Left cardiac atrium (tissue), 4 donors: ENCODE measurements at regions not wholly inside any gene's neighbourhood (a gene's known extent, or its start where the extent isn't known, plus 50 kb on each side); places are given as distances from the start of the nearest gene placed in this dataset.
"Not testable (repeated sequence)": the region's sequence is repeated elsewhere in the genome, so short reads cannot be mapped to it uniquely, and the experiment has no call there.

Source experiments
- ATAC-seq, 2 donors: fragments of 200-7000 bp; cut with Tn5 transposase; one replicate each; pipeline ENCODE4 v1.9.1; 2020; ENCODE audit warnings: mild to moderate bottlenecking in 2 of 2, moderate library complexity in 2 of 2
- DNase-seq: peaks from one replicate; pipeline ENCODE4 v3.0.0-alpha.2; 2020
- intact Hi-C, 2 donors: fragments of 100-400 bp; cut with DNase I; formaldehyde crosslinking; loops; one replicate each; pipeline versions ENCODE4 v1.14.1 to v1.15.1; 2022 to 2023
- donor health status: DM: no; HTN: yes; CAD: no.
- donor health status: DM: no; HTN: yes; CAD: no; lungs with severe emphysema.
- donor health status: DM: yes; HTN: yes; CAD: no.
- donor health status: Dilated cardiomyopathy.

GRCh38 chr10:124181656-124182055 lies 88.3 kb upstream of the CHST15 start:
- intact Hi-C loops = no loop called here
- ATAC-seq (no peak), DNase-seq (no peak)

GRCh38 chr10:124180947-124181549 lies 87.7 kb upstream of the CHST15 start:
- DNase-seq = no peak
- intact Hi-C loops = no loop called here
- no peak for ATAC-seq

DNA sequence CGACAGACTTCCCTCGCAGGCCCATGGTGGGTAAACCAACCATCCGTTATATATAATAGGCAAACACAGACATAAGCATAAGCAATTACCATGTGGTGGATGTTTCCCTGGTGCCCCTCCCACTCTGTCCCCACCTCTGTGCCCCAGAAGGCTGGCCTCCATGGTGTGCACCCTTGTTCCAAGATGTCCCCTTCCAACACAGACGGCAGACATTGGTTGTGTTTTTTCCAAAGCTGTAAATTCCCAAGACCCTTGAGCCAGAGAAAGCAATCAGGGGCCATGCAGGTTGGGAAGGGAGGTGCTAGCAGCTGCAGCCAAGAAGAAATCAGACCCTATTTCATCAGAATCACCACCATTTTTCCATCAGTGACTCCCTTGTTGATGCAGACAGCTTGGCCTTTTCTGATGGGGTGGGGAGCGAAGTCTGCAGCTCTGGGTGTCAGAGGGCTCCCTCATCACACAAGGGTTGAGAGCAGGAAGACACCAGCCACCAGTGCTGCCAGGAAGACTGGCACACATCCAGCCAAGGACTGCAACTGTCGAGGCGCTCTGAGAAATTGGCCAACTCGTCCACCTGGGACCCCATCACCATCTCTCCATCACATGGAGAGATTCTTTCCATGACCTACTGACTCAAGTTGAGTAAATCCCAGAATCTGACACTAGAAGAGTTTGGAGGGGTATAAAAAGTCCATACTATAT lies 86.8 kb upstream of the CHST15 start:
- intact Hi-C loops = no loop called here
- ATAC-seq = no peak

DNA sequence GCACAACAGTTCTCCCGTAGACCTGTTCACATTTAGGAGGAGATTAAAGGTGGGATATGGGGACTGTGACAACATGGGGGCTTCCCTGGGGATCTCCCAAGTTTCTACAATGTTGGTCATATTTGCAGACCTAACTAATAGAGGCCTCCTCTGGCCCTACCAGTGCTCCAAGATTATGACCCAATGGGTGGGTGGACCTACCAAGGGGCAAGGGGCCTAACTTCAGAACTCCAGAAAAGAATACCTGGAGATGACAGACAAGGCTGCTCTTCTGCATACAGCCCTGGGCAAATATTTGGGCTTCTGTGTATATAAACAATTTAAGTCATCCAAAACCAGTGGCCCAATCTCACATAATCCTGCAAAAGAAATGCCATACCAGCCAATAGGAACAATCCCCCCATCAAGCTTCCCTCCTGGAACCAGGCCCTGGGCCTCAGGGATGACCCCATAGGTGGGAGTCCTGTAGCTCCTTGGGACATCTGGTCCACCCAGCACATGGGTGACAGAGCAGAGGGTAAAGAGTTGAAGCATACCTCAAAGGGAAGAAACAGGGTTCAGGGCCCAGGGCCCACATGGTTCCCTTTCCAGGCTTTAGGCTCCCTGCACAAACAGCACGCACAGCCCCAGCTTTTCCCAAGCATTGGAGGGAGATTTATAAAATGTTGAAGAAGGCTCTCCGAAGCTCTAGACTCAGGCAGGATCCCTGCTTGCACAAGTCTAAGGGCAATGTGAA lies 86.1 kb upstream of the CHST15 start:
- intact Hi-C loops = no loop called here
- ATAC-seq (no peak), DNase-seq (no peak)

More for the DNA sequence above, 86.8 kb upstream of the CHST15 start:
- DNase-seq = no peak

DNA sequence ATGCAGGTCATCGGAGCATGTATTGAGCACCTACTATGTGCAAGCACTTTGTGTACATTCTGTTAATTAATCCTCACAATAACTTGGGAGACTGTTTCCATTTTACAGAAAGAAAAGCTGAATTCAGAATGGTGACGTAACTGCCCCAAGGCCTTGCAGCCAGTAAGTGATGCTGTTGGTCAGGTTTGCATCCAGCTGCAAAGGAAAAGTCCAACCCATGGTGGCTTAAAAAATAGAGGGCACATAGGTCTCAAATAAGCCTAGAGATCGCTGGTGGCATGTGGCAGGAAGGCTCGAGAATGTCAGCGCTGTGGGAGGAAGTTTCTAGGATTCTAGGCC lies 83.8 kb upstream of the CHST15 start:
- no peak for ATAC-seq
- intact Hi-C loops = no loop called here

GRCh38 chr10:124176349-124177179 lies 83.2 kb upstream of the CHST15 start:
- ATAC-seq (peak in 1 of 2 donors; percentile 14), DNase-seq (no peak)
- intact Hi-C loops = no loop called here

More for the DNA sequence above, 83.8 kb upstream of the CHST15 start:
- DNase-seq = no peak

- intact Hi-C loops = no loop called here
- DNase-seq (no peak), ATAC-seq (no peak)
Measured at GRCh38 chr10:124175701-124176348, 82.4 kb upstream of the CHST15 start.

DNA sequence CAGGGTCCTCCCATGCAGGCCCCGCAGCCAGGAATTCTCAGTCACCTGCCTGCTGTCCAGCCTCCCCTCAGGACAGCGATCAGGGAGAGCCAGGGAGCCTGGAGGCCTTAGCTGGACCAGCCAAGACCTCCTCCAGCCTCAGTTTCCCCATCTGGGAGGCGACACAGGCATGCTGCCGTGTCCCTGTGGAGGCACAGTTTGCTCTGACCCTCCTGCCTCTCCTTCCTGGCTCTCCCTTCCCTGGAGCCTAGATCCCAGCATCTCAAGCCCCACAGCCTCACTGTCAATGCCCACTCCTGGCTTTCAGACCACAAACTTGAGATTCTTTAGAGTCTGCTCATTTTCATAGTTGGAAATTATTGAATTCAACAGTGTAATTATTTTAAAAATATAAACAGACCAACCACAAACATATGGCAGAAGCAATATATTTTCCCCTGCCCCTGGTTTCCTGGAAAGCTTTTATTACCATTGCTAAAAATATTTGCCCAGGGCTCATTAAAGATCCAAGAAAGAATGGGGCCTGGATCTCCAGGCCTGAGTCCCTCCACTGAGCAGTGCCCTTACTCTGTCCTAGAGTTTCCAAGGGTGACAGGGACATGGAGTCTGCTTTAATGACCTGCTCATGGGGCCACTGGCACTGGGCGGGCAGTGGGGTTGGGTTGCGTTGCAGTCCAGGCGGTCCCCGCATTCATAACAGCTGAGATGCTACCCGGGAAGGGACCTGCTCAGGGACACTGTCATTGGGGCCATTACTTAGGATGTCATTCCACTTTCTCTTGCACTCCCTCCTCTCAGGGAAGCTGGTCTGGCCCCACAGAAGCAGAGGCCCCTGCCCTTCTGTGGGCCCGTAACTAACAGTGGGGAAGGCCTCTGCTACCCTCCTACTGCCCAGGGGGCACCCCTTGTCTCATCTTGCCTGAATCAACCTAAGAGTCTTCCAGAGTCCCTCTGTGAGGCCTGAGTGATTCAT lies 81.6 kb upstream of the CHST15 start:
- intact Hi-C loops = no loop called here
- no peak for ATAC-seq
- no peak for DNase-seq

DNA sequence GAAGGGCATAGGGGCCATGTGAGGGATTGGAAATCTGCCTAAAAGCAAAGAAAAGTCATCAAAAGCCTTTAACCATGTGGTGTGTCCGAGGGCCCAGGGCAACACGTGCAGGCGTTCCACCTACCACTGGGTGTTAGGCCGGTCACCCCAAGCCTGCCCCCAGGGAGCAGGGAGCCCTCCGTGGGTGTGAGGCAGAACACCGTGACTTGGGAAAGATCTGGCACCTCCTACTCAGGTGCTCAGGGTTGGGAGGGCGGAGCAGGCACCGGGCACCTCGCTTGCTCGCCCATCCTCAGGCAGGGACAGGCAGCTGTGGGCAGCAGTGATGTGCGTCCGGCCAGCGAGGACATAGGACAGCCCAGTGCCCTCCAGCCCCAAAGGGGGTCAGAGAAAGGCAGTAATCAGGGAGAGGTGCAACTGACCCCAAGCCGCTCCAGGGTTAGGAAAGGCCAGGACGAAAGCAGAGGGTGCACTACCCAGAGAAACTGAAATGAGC lies 80.7 kb upstream of the CHST15 start:
- DNase-seq (no peak), ATAC-seq (no peak)
- intact Hi-C loops = no loop called here

- DNase-seq (no peak), ATAC-seq (no peak)
- intact Hi-C loops = no loop called here
Measured at GRCh38 chr10:124173298-124173900, 80.0 kb upstream of the CHST15 start.

DNA sequence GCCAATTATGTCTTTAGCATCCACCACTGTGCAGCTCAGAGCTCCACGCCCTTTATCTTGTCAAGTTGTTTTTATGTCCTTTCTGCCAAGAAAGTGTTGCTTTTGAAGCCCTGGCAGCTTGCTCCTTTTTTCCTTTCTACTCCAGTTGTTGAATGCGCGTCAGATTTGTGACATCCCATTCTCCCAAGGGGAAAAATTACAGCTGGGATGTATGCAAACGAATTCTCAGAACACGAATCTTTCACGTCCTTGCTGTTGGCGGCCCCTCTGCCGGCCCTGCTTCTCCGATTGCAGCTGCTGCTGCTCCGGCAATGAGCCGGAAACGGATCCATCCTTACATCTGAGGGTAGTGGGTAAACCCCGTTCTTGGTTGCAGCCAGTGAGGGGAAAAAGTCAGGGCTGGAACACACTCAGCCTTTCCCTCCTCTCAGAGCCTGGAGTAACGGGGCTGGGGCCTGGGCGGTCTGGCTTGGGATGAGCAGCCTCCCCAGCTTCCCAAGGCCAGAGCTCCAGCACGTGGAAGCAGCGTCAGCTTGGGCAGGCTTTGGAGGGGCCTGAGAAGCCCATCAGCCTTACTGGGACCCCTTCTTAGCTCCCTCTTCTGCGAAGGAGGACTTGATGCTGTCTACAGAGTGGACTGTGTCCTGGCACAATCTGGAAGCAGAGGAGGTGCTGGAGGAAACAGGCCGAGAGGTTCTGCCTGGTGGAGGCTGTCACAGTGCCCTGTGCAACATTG lies 79.0 kb upstream of the CHST15 start:
- no peak for ATAC-seq
- intact Hi-C loops = no loop called here

DNA sequence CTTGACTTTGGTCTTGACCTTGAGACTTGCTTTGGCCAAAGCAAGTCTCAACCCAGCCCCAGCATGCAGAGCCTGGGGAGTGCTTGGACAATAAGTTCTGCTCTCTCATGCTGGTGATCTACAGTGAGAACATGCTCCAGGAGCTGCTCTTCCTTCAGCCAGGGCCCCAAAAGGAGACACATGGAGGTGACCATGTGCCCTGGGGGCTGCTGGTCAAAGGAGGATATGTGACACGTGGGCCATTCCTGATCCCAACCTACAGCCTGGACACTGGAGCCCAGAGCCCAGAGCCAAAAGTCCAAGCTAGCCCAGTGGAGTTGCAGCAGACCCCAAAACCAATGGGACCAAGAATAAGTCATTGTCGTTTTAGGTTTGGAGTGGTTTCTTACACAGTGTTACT lies 78.2 kb upstream of the CHST15 start:
- DNase-seq = no peak
- intact Hi-C loops = no loop called here

More for the DNA sequence above, 79.0 kb upstream of the CHST15 start:
- no peak for DNase-seq

GRCh38 chr10:124170631-124171030 lies 77.2 kb upstream of the CHST15 start:
- intact Hi-C loops = no loop called here
- ATAC-seq = no peak

More for the DNA sequence above, 78.2 kb upstream of the CHST15 start:
- no peak for ATAC-seq

GRCh38 chr10:124168991-124169802 lies 75.8 kb upstream of the CHST15 start:
- DNase-seq = no peak
- intact Hi-C loops = no loop called here
- ATAC-seq = no peak

More at GRCh38 chr10:124170631-124171030, 77.2 kb upstream of the CHST15 start:
- DNase-seq = no peak

DNA sequence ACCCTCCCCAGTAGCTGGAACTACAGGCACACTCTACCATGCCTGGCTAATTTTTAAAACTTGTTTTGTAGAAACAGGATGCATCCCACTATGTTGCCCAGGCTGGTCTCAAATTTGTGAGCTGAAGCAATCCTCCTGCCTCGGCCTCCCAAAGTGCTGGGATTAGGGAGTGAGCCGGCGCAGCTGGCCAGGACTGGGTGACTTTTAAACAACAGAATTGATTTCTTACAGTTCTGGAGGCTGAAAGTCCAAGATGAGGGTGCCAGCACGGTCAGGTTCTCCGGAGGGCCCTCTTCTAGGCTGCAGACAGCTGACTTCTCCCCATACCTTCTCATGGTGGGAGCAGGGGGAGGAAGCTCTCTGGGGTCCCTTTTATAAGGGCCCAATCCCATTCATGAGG lies 75.2 kb upstream of the CHST15 start:
- intact Hi-C loops = no loop called here
- DNase-seq (no peak), ATAC-seq (no peak)

DNA sequence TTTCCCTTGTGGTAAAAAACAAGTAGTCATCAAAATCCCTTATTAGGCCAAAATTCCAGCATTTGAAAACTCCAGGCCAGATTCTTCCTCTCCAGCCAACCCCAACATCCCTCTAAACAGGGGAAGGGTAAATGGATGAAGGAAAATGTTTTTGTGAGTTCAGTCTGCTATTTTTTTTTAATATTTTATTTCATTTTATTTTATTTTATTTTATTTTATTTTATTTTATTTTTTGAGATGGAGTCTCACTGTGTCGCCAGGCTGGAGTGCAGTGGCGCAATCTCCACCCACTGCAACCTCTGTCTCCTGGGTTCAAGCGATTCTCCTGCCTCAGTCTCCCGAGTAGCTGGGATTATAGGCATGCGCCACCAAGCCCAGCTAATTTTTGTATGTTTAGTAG lies 74.5 kb upstream of the CHST15 start:
- ATAC-seq, DNase-seq, intact Hi-C loops: not testable (repeated sequence)
